Upper lobe of left lung (tissue), 6 donors: ENCODE measurements at regions not wholly inside any gene's neighbourhood (a gene's known extent, or its start where the extent isn't known, plus 50 kb on each side); places are given as distances from the start of the nearest gene placed in this dataset.

Experiments
- ATAC-seq, 2 donors: fragments of 200-7000 bp; cut with Tn5 transposase; one replicate each; pipeline ENCODE4 v1.9.1; 2022; ENCODE audit warnings: mild to moderate bottlenecking in 2 of 2, moderate library complexity in 2 of 2; ENCODE audit not compliant: low FRiP score in 2 of 2
- DNase-seq, 2 donors: peaks; one replicate each; pipeline ENCODE4 v3.0.0-alpha.2; 2019 to 2020
- H3K27ac ChIP-seq, 4 donors: fragments of 200-600 bp; sonication (generic); one replicate each; pipeline ENCODE4 v1.5.1; 2016 to 2019
- H3K27me3 ChIP-seq, 4 donors: fragments of 200-600 bp; sonication (generic); one replicate each; pipeline ENCODE4 v1.5.1; 2017 to 2019
- H3K36me3 ChIP-seq, 4 donors: fragments of 200-600 bp; sonication (generic); one replicate each; pipeline ENCODE4 v1.5.1; 2016 to 2019
- H3K4me1 ChIP-seq, 4 donors: fragments of 200-600 bp; sonication (generic); one replicate each; pipeline ENCODE4 v1.5.1; 2018 to 2019
- H3K4me3 ChIP-seq, 4 donors: fragments of 200-600 bp; sonication (generic); one replicate each; pipeline ENCODE4 v1.5.1; 2017 to 2019; ENCODE audit warnings: mild to moderate bottlenecking in 2 of 4, moderate library complexity in 1 of 4
- H3K9me3 ChIP-seq, 4 donors: fragments of 200-600 bp; sonication (generic); one replicate each; pipeline ENCODE4 v1.5.1; 2018 to 2019
- EP300 ChIP-seq, 4 donors: sonication (generic); formaldehyde crosslinking; IDR thresholded peaks; one replicate each; pipeline ENCODE4 v1.5.1; 2017; ENCODE audit warnings: antibody characterized with exemption in 4 of 4, control low read depth in 2 of 4
- POLR2A ChIP-seq, 4 donors: fragments of 450-650 bp; IDR thresholded peaks; one replicate each; pipeline ENCODE4 v1.5.1; 2016 to 2017; ENCODE audit warnings: antibody characterized with exemption in 4 of 4, mild to moderate bottlenecking in 2 of 4
- POLR2AphosphoS5 ChIP-seq, 2 donors: sonication (generic); formaldehyde crosslinking; IDR thresholded peaks; one replicate each; pipeline ENCODE4 v1.5.1; 2017; ENCODE audit warnings: antibody characterized with exemption in 2 of 2
- WGBS, 2 donors: methylation state at CpG; one replicate each; pipeline ENCODE4 v1.1.5; 2017 to 2018; 5-methylcytosine and 5-hydroxymethylcytosine counted together
- TF ChIP-seq, protein P1 (sequence below), 6 experiments: fragments of 450-650 bp in 4 of 6; fragments of 200-600 bp in 2 of 6; sonication (generic) in 2 of 6; IDR thresholded peaks; one replicate each; pipeline ENCODE4 v1.5.1; 2016 to 2019; ENCODE audit warnings: antibody characterized with exemption in 6 of 6
- donor health status: DM: no; HTN: no; CAD: no; lungs with moderate emphysema.
- donor health status: DM: no; HTN: yes; CAD: no; lungs with severe emphysema.

DNA sequence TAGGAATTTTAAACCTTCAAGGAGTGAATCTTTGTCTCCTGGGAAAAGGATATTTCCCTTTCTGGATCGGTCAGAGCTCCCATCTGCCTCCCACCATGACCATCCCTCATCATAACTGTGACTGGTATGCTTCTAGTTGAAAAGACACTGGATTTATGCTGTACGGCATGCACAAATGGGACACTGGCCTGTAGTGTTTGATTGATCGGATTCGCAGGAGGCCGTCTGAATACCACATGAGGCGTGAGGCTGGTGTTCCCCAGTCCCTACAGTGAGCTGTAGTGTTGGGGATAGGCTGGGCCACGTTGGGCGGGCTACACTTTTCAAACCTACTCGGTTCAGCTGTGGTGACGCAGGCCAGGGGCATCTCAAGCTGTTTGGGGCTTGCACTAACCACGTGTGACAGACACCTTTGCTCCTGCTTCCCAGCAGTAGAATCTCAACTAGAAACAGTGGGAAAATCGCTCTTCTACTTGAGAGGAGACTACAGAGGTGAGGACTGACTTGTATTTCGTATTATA lies 101.8 kb downstream of the MID1IP1 start:
- no peaks in the 10 kb centered on the region for H3K9me3 ChIP-seq
- WGBS, 2 donors = 70 to 88% methylated on average over 4 to 13 of the region's 13 CpGs
- no peak overlapping the region for H3K27ac ChIP-seq
- H3K36me3 ChIP-seq = no peaks in the 10 kb centered on the region
- TF ChIP-seq POLR2A (IDR thresholded peaks at IDR 0.05) (no peak), POLR2AphosphoS5 (IDR thresholded peaks at IDR 0.05) (no peak), EP300 (IDR thresholded peaks at IDR 0.05) (no peak)
- TF ChIP-seq, protein P1, sequence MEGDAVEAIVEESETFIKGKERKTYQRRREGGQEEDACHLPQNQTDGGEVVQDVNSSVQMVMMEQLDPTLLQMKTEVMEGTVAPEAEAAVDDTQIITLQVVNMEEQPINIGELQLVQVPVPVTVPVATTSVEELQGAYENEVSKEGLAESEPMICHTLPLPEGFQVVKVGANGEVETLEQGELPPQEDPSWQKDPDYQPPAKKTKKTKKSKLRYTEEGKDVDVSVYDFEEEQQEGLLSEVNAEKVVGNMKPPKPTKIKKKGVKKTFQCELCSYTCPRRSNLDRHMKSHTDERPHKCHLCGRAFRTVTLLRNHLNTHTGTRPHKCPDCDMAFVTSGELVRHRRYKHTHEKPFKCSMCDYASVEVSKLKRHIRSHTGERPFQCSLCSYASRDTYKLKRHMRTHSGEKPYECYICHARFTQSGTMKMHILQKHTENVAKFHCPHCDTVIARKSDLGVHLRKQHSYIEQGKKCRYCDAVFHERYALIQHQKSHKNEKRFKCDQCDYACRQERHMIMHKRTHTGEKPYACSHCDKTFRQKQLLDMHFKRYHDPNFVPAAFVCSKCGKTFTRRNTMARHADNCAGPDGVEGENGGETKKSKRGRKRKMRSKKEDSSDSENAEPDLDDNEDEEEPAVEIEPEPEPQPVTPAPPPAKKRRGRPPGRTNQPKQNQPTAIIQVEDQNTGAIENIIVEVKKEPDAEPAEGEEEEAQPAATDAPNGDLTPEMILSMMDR (IDR thresholded peaks at IDR 0.05) = no peak
- no peaks in the 10 kb centered on the region for H3K27me3 ChIP-seq
- DNase-seq (no peak), ATAC-seq (no peak)
- no peak overlapping the region for H3K4me3 ChIP-seq
- H3K4me1 ChIP-seq = no peaks in the 10 kb centered on the region

DNA sequence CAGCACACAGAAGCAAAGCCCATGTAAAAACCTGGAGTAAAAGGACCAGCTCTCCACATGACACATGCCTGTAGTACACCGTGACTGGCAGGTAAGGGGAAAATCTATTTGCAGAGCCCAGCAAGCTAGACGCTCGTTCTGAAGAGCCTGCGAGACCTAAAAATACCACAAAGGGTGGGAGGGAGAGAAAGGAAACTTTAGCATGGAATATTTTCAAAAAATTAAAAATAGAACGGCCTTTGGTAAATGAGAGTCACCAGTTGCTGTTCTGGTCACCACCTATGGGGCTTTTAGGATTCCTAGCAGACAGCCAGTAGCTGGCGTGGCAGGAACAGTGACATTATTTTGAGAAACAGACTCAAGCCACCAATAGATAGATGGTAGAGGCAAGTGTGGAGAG lies 115.5 kb downstream of the MID1IP1 start:
- DNase-seq (no peak), ATAC-seq (no peak)
- TF ChIP-seq EP300 (IDR thresholded peaks at IDR 0.05) (no peak), POLR2AphosphoS5 (IDR thresholded peaks at IDR 0.05) (no peak), POLR2A (IDR thresholded peaks at IDR 0.05) (no peak)
- TF ChIP-seq, protein P1 (IDR thresholded peaks at IDR 0.05) = no peak
- no peak overlapping the region for H3K4me3 ChIP-seq
- no peaks in the 10 kb centered on the region for H3K4me1 ChIP-seq
- no peaks in the 10 kb centered on the region for H3K36me3 ChIP-seq
- no peaks in the 10 kb centered on the region for H3K9me3 ChIP-seq
- WGBS, 2 donors = 80 to 86% methylated on average over 6 of the region's 6 CpGs
- no peak overlapping the region for H3K27ac ChIP-seq
- no peaks in the 10 kb centered on the region for H3K27me3 ChIP-seq

DNA sequence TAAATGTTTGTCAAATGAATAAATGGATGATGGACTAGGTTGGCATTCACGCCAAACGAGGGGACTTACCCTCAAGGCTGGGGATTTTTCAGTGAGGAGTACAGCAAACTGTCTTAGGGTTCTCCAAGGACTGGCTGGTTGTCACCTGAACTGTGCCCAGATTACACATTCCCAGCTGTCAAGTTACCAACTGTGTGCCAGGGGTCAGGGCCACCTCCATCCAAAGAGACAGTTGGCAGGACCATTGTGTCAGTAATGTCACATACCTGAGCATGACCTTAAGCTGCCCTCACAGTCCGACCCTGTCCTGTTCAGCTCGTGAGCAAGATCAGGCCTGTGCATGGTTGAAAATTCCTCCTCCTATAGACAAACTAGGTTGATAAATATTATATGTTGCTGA lies 116.7 kb downstream of the MID1IP1 start:
- H3K4me3 ChIP-seq = no peak overlapping the region
- no peaks in the 10 kb centered on the region for H3K9me3 ChIP-seq
- DNase-seq = no peak
- peak in 1 of 2 donors; percentile 42 for ATAC-seq
- no peaks in the 10 kb centered on the region for H3K36me3 ChIP-seq
- WGBS, 2 donors = 86 to 88% methylated on average over 3 to 4 of the region's 4 CpGs
- no peaks in the 10 kb centered on the region for H3K27me3 ChIP-seq
- no peak overlapping the region for H3K27ac ChIP-seq
- H3K4me1 ChIP-seq = no peaks in the 10 kb centered on the region
- TF ChIP-seq POLR2AphosphoS5 (IDR thresholded peaks at IDR 0.05) (no peak), POLR2A (IDR thresholded peaks at IDR 0.05) (no peak), EP300 (IDR thresholded peaks at IDR 0.05) (no peak)
- TF ChIP-seq, protein P1 (IDR thresholded peaks at IDR 0.05) = no peak

DNA sequence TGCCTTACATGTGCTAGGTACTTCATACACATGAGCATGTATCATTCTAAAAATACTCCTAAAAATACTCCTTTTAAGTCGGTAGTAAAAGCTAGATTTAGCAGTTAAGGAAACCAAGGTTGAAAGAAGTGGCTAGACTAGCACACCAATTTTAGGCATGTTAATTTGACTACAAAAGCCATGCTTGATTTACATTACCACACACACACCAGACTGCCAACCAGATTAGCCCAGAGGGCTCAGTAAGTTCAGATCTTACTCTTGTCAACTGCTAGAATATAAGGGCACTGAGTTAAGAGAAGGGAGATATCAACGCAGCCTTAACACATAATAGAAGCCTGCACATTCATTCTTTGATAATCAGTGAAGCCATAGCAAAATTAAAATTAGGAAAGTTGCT lies 117.9 kb downstream of the MID1IP1 start:
- H3K27ac ChIP-seq = no peak overlapping the region
- DNase-seq (no peak), ATAC-seq (no peak)
- WGBS, 2 donors = 76 to 88% methylated on average over 2 of the region's 2 CpGs
- TF ChIP-seq POLR2A (IDR thresholded peaks at IDR 0.05) = no peak
- TF ChIP-seq, protein P1 (IDR thresholded peaks at IDR 0.05) = no peak
- TF ChIP-seq POLR2AphosphoS5 (IDR thresholded peaks at IDR 0.05) = no peak
- H3K9me3 ChIP-seq = no peaks in the 10 kb centered on the region
- no peaks in the 10 kb centered on the region for H3K27me3 ChIP-seq
- no peak overlapping the region for H3K4me3 ChIP-seq
- no peaks in the 10 kb centered on the region for H3K4me1 ChIP-seq
- no peaks in the 10 kb centered on the region for H3K36me3 ChIP-seq

DNA sequence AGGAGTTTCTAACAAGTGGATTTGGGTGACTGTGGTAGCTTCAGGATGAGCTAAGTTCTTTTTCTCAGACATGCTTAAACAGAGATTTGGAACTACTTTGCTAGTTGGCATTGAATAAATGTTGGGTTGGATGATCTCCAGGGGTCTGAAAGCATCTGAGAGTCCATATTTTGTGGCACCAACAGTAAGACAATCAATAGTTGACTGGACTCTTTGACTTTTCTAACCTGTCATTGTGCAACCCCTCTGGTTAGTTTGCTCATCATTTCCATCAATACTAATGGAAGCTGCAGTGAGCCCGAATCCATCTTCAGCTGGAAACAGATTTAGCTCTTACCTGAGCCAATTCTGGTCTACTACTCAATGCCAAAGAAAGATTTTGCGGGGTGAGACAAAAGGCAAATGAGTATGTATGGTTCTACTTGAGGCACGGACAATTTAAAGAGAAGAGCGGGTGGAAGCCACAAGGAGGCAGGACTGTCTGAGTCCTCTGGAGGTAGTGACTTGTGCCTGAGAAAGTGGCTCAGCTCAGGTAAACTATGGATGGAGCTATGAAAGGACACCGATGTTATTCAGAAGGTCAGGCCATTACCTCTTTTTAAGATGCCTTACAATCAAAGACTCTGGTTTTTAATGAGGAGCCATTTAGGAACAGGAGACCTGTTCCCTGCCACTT lies 118.7 kb downstream of the MID1IP1 start:
- no peak overlapping the region for H3K27ac ChIP-seq
- ATAC-seq = no peak
- no peaks in the 10 kb centered on the region for H3K36me3 ChIP-seq
- no peak overlapping the region for H3K4me3 ChIP-seq
- WGBS, 2 donors = 75 to 94% methylated on average over 5 of the region's 5 CpGs
- H3K4me1 ChIP-seq = no peaks in the 10 kb centered on the region
- DNase-seq = no peak
- no peaks in the 10 kb centered on the region for H3K9me3 ChIP-seq
- TF ChIP-seq EP300 (IDR thresholded peaks at IDR 0.05) = no peak
- TF ChIP-seq POLR2AphosphoS5 (IDR thresholded peaks at IDR 0.05) = no peak
- no peak for TF ChIP-seq POLR2A (IDR thresholded peaks at IDR 0.05)
- TF ChIP-seq, protein P1 (IDR thresholded peaks at IDR 0.05) = no peak
- no peaks in the 10 kb centered on the region for H3K27me3 ChIP-seq
